SK-N-SH treated with all-trans-retinoic acid at 6 μM for 48 hours (cell line): ENCODE measurements at regions not wholly inside any gene's neighbourhood (a gene's known extent, or its start where the extent isn't known, plus 50 kb on each side); places are given as distances from the start of the nearest gene placed in this dataset.
"Not testable (repeated sequence)": the region's sequence is repeated elsewhere in the genome, so short reads cannot be mapped to it uniquely, and the experiment has no call there.

Experiments used
- ARNTL ChIP-seq: fragments of 450-650 bp; formaldehyde crosslinking; IDR thresholded peaks from 2 replicates; pipeline ENCODE4 v1.5.0; 2020; ENCODE audit warnings: low read depth, mild to moderate bottlenecking, moderate library complexity, borderline replicate concordance
- CSDC2 ChIP-seq: fragments of 250-450 bp; sonication (Bioruptor Pico); IDR thresholded peaks from 2 replicates; pipeline ENCODE4 v1.5.0; 2020; ENCODE audit warnings: mild to moderate bottlenecking, moderate library complexity
- GLIS3 ChIP-seq: fragments of 250-450 bp; sonication (Bioruptor Pico); IDR thresholded peaks from 2 replicates; pipeline ENCODE4 v1.5.0; 2020; ENCODE audit warnings: mild to moderate bottlenecking, moderate library complexity
- ISL1 ChIP-seq: fragments of 250-450 bp; sonication (Bioruptor Pico); IDR thresholded peaks from 2 replicates; pipeline ENCODE4 v2.1.2; 2022; ENCODE audit warnings: mild to moderate bottlenecking, moderate library complexity
- RARB ChIP-seq: fragments of 250-450 bp; sonication (Bioruptor Pico); IDR thresholded peaks from 2 replicates; pipeline ENCODE4 v1.8.0; 2021; ENCODE audit warnings: mild to moderate bottlenecking, moderate library complexity
- SNAI2 ChIP-seq: fragments of 250-450 bp; sonication (Bioruptor Pico); IDR thresholded peaks from 2 replicates; pipeline ENCODE4 v1.5.0; 2020; ENCODE audit warnings: mild to moderate bottlenecking, moderate library complexity
- TOX ChIP-seq: fragments of 250-450 bp; sonication (Bioruptor Pico); IDR thresholded peaks from 2 replicates; pipeline ENCODE4 v1.8.0; 2021; ENCODE audit warnings: mild to moderate bottlenecking, moderate library complexity, borderline replicate concordance
- ZFP3 ChIP-seq: fragments of 250-450 bp; sonication (Bioruptor Pico); IDR thresholded peaks from 2 replicates; pipeline ENCODE4 v1.5.0; 2020; ENCODE audit warnings: mild to moderate bottlenecking, moderate library complexity
- ZFP30 ChIP-seq: fragments of 450-650 bp; formaldehyde crosslinking; IDR thresholded peaks from 2 replicates; pipeline ENCODE4 v1.5.0; 2022; ENCODE audit warnings: mild to moderate bottlenecking, moderate library complexity
- ZNF70 ChIP-seq: fragments of 450-650 bp; formaldehyde crosslinking; IDR thresholded peaks from 2 replicates; pipeline ENCODE4 v1.5.0; 2020; ENCODE audit warnings: mild to moderate bottlenecking, moderate library complexity
- TF ChIP-seq, protein P1 (sequence below): fragments of 250-450 bp; sonication (Bioruptor Pico); IDR thresholded peaks from 2 replicates; pipeline ENCODE4 v1.5.1; 2021; ENCODE audit warnings: mild to moderate bottlenecking, moderate library complexity
- TF ChIP-seq, protein P2 (sequence below): fragments of 250-450 bp; sonication (Bioruptor Pico); IDR thresholded peaks from 2 replicates; pipeline ENCODE4 v1.8.0; 2020; ENCODE audit warnings: mild to moderate bottlenecking, moderate library complexity, borderline replicate concordance

DNA sequence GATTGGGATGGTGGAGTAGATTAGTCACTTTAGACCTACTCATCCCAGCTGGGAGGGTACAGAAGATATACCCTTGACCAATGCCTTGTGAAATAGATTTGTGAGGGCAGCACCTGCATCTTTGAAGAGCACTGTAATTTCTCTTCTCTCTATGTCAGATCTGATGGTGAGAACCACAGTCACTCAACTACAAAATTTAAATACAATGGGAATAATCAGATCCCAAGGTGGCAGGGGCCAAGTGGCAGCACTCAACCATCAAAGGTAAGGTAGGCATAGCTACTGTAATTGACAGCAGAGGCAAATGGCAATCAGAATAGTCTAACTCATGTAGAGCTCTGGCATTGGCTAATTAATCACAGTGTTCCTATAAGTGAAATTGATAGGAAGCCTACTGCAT lies 212.0 kb upstream of the HES1 start:
- not testable (repeated sequence) for TF ChIP-seq CSDC2 (CRISPR knock-in tag); RARB; ARNTL (CRISPR knock-in tag); ZFP30; TOX (CRISPR knock-in tag); ZNF70 (CRISPR knock-in tag); ZFP3 (CRISPR knock-in tag); ISL1; GLIS3; SNAI2
- TF ChIP-seq, protein P1, sequence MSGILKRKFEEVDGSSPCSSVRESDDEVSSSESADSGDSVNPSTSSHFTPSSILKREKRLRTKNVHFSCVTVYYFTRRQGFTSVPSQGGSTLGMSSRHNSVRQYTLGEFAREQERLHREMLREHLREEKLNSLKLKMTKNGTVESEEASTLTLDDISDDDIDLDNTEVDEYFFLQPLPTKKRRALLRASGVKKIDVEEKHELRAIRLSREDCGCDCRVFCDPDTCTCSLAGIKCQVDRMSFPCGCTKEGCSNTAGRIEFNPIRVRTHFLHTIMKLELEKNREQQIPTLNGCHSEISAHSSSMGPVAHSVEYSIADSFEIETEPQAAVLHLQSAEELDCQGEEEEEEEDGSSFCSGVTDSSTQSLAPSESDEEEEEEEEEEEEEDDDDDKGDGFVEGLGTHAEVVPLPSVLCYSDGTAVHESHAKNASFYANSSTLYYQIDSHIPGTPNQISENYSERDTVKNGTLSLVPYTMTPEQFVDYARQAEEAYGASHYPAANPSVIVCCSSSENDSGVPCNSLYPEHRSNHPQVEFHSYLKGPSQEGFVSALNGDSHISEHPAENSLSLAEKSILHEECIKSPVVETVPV (CRISPR knock-in tag): not testable (repeated sequence)
- TF ChIP-seq, protein P2, sequence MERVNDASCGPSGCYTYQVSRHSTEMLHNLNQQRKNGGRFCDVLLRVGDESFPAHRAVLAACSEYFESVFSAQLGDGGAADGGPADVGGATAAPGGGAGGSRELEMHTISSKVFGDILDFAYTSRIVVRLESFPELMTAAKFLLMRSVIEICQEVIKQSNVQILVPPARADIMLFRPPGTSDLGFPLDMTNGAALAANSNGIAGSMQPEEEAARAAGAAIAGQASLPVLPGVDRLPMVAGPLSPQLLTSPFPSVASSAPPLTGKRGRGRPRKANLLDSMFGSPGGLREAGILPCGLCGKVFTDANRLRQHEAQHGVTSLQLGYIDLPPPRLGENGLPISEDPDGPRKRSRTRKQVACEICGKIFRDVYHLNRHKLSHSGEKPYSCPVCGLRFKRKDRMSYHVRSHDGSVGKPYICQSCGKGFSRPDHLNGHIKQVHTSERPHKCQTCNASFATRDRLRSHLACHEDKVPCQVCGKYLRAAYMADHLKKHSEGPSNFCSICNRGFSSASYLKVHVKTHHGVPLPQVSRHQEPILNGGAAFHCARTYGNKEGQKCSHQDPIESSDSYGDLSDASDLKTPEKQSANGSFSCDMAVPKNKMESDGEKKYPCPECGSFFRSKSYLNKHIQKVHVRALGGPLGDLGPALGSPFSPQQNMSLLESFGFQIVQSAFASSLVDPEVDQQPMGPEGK (CRISPR knock-in tag): not testable (repeated sequence)
